KMS-11 (cell line): ENCODE measurements at regions not wholly inside any gene's neighbourhood (a gene's known extent, or its start where the extent isn't known, plus 50 kb on each side); places are given as distances from the start of the nearest gene placed in this dataset.

ENCODE experiments used
- H2AFZ ChIP-seq: fragments of 200-600 bp; sonication (generic); 2 replicates; pipeline ENCODE4 v1.6.1; 2016; ENCODE audit warnings: antibody characterized with exemption, mixed run types, low read depth
- H3K27ac ChIP-seq: fragments of 200-600 bp; sonication (generic); 2 replicates; pipeline ENCODE4 v1.6.1; 2016; ENCODE audit warnings: mild to moderate bottlenecking, mixed run types
- H3K27me3 ChIP-seq: fragments of 200-600 bp; sonication (generic); 2 replicates; pipeline ENCODE4 v1.6.1; 2017; ENCODE audit warnings: mild to moderate bottlenecking, low read depth, mixed run types, moderate library complexity; ENCODE audit not compliant: insufficient read depth
- H3K36me3 ChIP-seq: fragments of 200-600 bp; sonication (generic); 2 replicates; pipeline ENCODE4 v1.6.1; 2017; ENCODE audit warnings: mild to moderate bottlenecking, mixed run types; ENCODE audit not compliant: insufficient read depth
- H3K4me1 ChIP-seq: fragments of 200-600 bp; sonication (generic); 2 replicates; pipeline ENCODE4 v1.6.1; 2016; ENCODE audit warnings: mild to moderate bottlenecking, low read depth, mixed run types; ENCODE audit not compliant: poor library complexity, severe bottlenecking
- H3K4me2 ChIP-seq: fragments of 200-600 bp; sonication (generic); 2 replicates; pipeline ENCODE4 v1.7.0; 2016; ENCODE audit warnings: mild to moderate bottlenecking, mixed run types
- H3K4me3 ChIP-seq: fragments of 200-600 bp; sonication (generic); IDR thresholded peaks from 2 replicates; pipeline ENCODE4 v1.6.1; 2017; ENCODE audit warnings: low read depth, low read length, mixed read lengths; ENCODE audit not compliant: insufficient read depth
- H3K79me2 ChIP-seq: fragments of 200-600 bp; sonication (generic); 2 replicates; pipeline ENCODE4 v1.6.1; 2016; ENCODE audit warnings: low read depth, mixed run types; ENCODE audit not compliant: insufficient read depth
- H3K9ac ChIP-seq: fragments of 200-600 bp; sonication (generic); 2 replicates; pipeline ENCODE4 v1.6.1; 2016; ENCODE audit warnings: mild to moderate bottlenecking, mixed run types
- H4K20me1 ChIP-seq: fragments of 200-600 bp; sonication (generic); 2 replicates; pipeline ENCODE4 v1.6.1; 2016; ENCODE audit warnings: mild to moderate bottlenecking, mixed run types; ENCODE audit not compliant: insufficient read depth
- CTCF ChIP-seq: fragments of 200-600 bp; sonication (generic); conservative IDR thresholded peaks from 2 replicates; pipeline ENCODE4 v1.6.1; 2017; ENCODE audit warnings: low read depth, mild to moderate bottlenecking, antibody characterized with exemption, low read length, moderate library complexity, mixed read lengths

- no peaks in the 10 kb centered on the region for H4K20me1 ChIP-seq
- H2AFZ ChIP-seq = no peak overlapping the region
- no peaks in the 10 kb centered on the region for H3K79me2 ChIP-seq
- no peak overlapping the region for H3K9ac ChIP-seq
- no peak overlapping the region for H3K27ac ChIP-seq
- H3K4me2 ChIP-seq = no peak overlapping the region
- H3K27me3 ChIP-seq = no peaks in the 10 kb centered on the region
- no peaks in the 10 kb centered on the region for H3K36me3 ChIP-seq
- TF ChIP-seq CTCF = no peak
- H3K4me3 ChIP-seq = no peak overlapping the region
- H3K4me1 ChIP-seq = no peaks in the 10 kb centered on the region
Observed at GRCh38 chr12:115324949-115325593, 641.1 kb upstream of the TBX3 start.

GRCh38 chr12:115323223-115323905 is 639.4 kb upstream of the TBX3 start:
- no peak for TF ChIP-seq CTCF
- Histone ChIP-seq H3K79me2 (no peaks in the 10 kb centered on the region), H3K27ac (no peak overlapping the region), H3K4me1 (no peaks in the 10 kb centered on the region), H2AFZ (no peak overlapping the region), H4K20me1 (no peaks in the 10 kb centered on the region), H3K4me3 (no peak overlapping the region), H3K9ac (no peak overlapping the region), H3K36me3 (no peaks in the 10 kb centered on the region), H3K4me2 (no peak overlapping the region), H3K27me3 (no peaks in the 10 kb centered on the region)

- no peak overlapping the region for H3K4me2 ChIP-seq
- H3K27ac ChIP-seq = no peak overlapping the region
- TF ChIP-seq CTCF = no peak
Observed at GRCh38 chr12:115322275-115322674, 638.3 kb upstream of the TBX3 start.

GRCh38 chr12:115320967-115321366 is 637.0 kb upstream of the TBX3 start:
- H3K4me1 ChIP-seq = no peaks in the 10 kb centered on the region
- no peak overlapping the region for H3K4me3 ChIP-seq
- no peaks in the 10 kb centered on the region for H4K20me1 ChIP-seq
- no peaks in the 10 kb centered on the region for H3K36me3 ChIP-seq
- no peaks in the 10 kb centered on the region for H3K79me2 ChIP-seq
- H3K4me2 ChIP-seq = no peak overlapping the region
- no peaks in the 10 kb centered on the region for H3K27me3 ChIP-seq
- H2AFZ ChIP-seq = no peak overlapping the region
- H3K9ac ChIP-seq = no peak overlapping the region
- no peak for TF ChIP-seq CTCF
- no peak overlapping the region for H3K27ac ChIP-seq

More at GRCh38 chr12:115322275-115322674, 638.3 kb upstream of the TBX3 start:
- Histone ChIP-seq H3K79me2 (no peaks in the 10 kb centered on the region), H3K4me3 (no peak overlapping the region), H3K4me1 (no peaks in the 10 kb centered on the region), H3K9ac (no peak overlapping the region), H3K36me3 (no peaks in the 10 kb centered on the region), H3K27me3 (no peaks in the 10 kb centered on the region), H2AFZ (no peak overlapping the region), H4K20me1 (no peaks in the 10 kb centered on the region)
